ENCODE measurements at regions not wholly inside any gene's neighbourhood (a gene's known extent, or its start where the extent isn't known, plus 50 kb on each side); places are given as distances from the start of the nearest gene placed in this dataset.
"Not testable (repeated sequence)": the region's sequence is repeated elsewhere in the genome, so short reads cannot be mapped to it uniquely, and the experiment has no call there.

DNA sequence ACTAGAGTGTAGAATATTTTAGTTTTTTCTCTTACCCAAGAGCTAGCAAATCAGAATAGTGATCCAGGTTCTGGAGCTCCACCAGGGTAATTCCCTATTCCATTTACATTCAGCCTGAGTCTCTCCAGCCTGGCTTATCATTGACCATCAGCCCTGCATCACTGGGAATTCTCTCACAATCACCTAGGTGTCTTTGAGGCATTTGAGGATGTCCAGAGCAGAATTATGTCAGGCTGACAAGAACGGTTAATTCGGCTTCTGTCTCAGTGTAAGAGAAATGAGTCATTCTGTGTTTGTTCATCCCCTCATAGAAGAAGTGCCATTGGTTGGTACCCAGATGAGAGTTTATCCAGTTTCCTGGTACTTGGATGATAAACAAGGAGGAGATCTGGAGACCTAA, 180.5 kb downstream of the ZNF737 start:
- DNase-seq: no peak

DNA sequence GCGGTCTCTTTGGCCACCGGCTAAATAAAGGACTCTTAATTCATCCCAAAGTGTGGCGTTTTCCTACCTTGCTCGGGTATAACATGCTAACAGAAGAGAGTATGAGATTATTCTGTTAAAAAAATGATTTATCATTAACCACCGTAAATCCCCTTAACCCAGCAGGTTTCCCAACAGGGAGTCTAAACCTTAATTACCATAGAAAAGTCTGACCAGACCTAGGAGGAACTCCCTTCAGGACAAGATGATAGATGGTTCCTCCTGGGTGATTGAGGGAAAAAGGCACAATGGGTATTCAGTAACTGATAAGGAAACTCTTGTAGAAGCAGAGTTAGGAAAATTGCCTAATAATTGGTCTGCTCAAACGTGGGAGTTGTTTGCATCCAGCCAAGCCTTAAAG, 193.7 kb downstream of the ZNF737 start:
- peak; percentile 2 for DNase-seq

DNA sequence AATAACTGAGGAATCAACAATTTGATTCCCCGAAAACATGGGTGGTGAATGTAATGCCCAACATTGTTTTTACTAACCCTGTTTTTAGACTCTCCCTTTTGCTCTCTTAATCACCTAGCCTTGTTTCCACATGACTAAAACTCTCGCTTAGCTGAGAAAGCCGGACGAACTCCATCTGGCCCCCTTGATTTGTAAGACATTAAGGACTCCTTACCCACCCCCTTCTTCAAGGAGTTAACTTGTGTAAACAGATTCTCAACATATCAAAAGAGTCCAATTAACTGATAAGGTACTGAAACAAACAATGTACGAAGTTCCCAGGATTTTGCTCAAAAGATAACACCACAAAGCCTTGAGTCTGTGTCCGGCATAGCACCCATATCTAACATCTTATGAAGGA, 194.3 kb downstream of the ZNF737 start:
- not testable (repeated sequence) for DNase-seq

DNA sequence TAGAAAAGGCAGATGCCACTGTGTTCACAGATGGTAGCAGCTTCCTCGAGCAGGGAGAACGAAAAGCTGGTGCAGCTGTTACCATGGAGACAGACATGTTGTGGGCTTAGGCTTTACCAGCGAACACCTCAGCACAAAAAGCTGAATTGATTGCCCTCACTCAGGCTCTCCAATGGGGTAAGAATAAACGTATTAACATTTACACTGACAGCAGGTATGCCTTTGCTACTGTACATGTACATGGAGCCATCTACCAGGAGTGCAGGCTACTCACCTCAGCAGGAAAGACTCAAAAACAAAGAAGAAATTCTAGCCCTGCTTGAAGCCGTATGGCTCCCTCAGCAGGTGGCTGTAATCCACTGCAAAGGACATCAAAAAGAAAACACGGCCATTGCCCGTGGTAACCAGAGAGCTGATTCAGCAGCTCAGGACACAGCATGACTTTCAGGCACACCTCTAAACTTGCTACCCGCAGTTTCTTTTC, 197.7 kb downstream of the ZNF737 start:
- no peak for DNase-seq

DNA sequence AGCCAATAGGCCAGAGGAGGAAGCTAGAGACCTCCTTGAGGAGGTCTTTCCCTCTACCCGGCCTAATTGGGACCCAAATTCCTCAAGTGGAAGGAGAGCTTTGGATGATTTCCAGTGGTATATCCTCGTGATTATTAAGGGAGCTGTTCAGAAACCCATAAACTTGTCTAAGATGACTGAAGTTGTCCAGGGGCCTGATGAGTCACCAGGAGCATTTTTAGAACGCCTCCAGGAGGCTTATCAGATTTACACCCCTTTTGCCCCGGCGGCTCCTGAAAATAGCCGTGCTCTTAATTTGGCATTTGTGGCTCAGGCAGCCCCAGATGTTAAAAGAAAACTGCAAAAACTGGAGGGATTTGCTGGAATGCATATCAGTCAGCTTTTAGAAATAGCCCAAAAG, 198.1 kb downstream of the ZNF486 start:
- DNase-seq: no peak

DNA sequence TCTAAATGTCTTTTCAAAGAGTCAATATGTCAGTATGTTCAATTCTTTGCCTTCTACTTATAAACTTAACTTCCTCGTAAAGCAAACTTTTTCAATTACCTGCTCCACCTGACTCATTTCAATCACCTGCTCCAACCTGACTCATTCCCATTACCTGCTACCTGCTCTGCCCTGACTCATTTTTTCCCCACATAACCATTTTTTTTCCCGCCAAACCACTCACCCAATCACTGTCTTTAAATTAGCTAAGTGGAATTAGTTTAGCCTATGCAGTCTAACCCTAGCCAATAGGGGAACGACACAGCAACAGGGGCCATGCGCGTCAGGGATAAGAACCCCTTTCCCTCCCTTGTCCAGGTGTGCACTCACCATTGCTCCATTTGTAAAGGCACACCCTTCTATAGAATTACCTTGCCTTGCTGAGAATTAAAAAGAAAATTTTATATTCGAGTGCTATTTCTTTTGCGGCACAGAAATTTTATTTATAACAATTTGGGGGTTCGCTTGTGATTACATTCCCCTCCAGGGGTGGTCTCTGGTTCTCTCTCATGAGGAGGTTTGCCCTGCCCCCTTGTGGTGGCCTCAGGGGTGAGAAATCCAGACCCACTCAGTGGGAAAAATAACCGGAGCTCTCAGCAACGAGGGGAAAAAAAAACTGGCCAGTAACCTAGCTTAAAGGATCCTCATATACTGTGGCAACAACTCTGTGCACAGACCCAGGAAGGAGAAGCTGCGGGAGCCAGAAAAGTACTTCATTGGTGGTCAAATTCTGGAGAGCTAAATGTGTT, 193.1 kb downstream of the ZNF486 start:
- DNase-seq: no peak

DNA sequence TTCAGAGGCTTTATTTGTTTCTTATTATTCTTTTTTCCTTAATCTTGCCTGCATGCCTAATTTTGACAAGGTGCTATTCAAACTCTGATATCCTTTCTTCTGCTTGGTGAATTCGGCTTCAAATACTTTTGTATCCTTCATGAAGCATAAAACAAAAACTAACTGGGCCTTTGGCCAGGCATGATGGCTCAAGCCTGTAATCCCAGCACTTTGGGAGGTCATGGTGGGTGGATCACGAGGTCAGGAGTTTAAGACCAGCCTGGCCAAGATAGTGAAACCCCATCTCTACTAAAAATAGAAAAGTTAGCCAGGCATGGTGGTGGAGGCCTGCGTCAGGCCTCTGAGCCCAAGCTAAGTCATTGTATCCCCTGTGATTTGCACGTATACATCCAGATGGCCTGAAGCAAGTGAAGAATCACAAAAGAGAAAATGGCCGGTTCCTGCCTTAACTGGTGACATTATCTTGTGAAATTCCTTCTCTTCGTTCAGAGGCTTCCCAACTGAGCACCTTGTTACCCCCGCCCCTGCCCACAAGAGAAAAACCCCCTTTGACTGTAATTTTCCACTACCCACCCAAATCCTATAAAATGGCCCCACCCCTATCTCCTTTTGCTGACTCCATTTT, 191.9 kb downstream of the ZNF486 start:
- not testable (repeated sequence) for DNase-seq

DNA sequence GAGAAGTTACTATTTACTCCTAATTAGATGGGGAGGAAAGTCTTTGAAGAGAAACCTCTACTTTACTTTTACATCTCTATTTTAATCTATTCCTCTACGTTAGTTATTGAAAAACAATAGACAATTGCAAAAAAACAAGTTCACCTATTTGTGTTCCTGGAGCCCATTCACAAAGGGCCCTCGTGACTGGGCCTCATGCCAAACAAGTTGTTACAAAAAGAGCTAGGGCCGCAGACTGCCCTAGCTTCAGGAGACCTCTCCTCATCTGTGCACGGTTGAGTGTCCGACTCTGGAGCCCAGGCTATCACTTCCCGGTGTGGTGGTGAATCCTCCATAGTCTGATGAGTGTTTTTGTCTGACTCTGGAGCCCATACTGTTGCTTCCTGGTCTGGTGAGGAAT, 190.9 kb downstream of the ZNF486 start:
- DNase-seq: no peak

GRCh38 chr19:20351244-20351643, 184.2 kb downstream of the ZNF486 start:
- no peak for DNase-seq

DNA sequence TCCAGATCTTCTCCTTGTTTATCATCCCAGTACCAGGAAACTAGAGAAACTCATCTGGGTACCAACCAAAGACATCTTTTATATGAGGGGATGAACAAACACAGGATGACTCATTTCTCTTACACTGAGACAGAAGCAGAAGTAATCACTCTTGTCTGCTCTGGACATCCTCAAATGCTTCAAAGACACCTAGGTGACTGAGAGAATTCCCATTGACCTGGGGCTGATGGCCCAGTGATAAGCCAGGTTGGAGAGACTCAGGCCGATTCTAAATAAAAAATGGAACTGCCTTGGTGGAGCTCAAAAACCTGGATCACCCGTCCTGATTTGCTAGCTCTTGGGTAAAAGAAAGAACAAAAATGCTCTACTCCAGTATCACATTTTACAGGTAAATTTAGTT, 182.2 kb downstream of the ZNF486 start:
- DNase-seq: no peak

- no peak for DNase-seq
Observed at GRCh38 chr19:20339444-20339843, 172.4 kb downstream of the ZNF486 start.

GRCh38 chr19:20334760-20335159, 167.7 kb downstream of the ZNF486 start:
- DNase-seq: no peak

DNA sequence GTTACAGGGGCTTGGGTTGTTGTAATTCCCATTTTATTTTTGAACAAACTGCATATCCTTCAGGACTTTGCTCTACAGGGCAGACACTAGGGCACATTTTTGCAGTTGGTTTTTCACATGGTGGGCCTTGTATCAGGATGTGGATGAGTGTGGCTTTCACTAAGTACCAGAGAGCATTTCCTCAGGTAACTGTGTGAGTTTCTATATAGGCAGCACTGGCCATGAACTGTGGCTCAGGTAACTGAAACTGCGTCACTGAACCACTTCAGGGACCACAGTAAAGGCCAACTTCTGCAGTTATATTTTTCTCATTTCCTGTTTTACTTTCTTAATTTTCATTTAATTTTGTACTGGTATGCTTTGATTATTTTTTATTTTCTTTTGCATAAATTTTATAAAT, 166.5 kb downstream of the ZNF486 start:
- DNase-seq: no peak

DNA sequence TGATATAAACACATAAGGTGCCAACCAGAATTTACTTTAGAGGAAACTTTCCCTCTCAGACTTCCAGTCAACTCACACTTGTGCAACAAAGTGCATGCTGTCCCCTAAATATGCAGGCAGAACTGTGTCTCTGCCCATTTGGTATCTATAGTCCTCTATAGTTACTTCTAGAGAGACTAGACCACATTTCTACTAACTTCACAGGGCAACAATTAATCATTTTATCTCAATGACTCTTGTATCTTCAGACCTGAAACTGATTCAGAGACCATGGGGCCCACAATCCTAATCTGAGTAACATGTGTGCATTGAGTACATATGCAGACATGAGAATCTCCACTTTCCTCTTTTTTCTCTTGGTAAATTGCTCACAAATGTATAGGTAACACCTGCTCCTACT, 158.1 kb downstream of the ZNF486 start:
- DNase-seq: no peak

GRCh38 chr19:20321139-20321763, 154.2 kb downstream of the ZNF486 start:
- DNase-seq: no peak

DNA sequence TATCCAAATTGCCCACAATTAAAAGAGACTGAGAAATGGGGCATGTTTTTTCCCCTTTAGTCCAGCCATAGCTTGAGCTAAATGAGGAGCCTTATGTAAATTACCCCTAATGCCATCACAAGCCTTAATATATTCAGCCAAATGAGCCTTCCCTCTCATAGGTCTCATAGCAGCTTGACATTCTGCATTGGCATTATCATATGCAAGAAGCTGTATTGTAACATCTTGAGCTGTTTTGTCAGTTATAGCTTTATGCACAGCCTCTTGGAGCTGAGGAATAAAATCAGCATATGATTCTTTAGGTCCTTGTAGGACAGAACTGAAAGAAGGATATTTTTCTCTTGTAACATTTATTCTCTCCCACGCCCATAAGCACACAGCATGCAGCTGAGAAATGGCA, 153.2 kb downstream of the ZNF486 start:
- no peak for DNase-seq

DNA sequence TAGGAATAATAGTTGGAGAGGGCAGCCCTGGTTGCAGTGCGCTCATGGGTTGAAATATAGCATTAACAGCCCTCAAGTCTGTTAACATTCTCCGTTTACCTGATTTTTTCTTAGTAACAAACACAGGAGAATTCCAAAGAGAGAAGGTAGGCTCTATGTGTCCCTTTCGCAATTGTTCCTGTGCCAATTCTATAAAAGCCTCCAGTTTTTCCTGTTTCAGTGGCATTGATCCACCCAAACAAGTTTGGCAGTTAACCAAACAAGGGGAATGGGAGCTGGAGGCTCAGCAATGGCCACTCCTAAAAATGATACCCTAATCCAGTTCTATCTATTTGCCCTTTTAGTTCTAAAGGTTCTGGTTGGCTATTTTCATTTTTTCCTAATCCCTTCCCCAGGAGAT, 151.6 kb downstream of the ZNF486 start:
- DNase-seq: no peak

DNA sequence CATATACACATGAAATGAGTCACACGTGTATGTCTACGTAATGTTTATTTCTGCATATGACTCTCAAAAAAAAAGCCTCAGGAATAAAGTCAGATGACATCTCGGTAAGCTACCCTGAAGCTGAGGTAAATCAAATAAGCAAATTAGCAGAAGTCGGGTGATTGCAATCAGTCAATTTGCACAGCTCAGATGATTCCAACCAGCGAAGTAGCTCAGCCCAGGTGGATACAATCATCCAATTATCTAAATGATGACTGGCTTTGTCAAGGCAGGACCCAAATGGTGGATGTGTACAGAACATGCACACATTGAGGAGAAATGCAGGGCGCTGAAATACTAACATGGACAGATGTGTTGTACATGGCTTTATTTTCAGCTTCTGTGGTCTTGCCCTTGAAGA, 148.5 kb downstream of the ZNF486 start:
- DNase-seq: no peak

GRCh38 chr19:20313894-20314293, 146.9 kb downstream of the ZNF486 start:
- DNase-seq: no peak

- DNase-seq: no peak
Observed at GRCh38 chr19:20307127-20307526, 140.1 kb downstream of the ZNF486 start.

DNA sequence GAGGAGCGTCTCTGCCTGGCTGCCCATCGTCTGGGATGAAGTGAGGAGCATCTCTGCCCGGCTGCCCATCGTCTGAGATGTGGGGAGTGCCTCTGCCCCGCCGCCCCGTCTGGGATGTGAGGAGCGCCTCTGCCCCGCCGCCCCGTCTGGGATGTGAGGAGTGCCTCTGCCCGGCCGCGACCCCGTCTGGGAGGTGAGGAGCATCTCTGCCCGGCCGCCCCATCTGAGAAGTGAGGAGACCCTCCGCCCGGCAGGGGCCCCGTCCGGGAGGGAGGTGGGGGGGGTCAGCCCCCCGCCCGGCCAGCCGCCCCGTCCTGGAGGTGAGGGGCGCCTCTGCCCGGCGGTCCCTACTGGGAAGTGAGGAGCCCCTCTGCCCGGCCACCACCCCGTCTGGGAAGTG, 129.3 kb downstream of the ZNF486 start:
- DNase-seq: not testable (repeated sequence)

- no peak for DNase-seq
Observed at GRCh38 chr19:20294181-20294580, 127.2 kb downstream of the ZNF486 start.

DNA sequence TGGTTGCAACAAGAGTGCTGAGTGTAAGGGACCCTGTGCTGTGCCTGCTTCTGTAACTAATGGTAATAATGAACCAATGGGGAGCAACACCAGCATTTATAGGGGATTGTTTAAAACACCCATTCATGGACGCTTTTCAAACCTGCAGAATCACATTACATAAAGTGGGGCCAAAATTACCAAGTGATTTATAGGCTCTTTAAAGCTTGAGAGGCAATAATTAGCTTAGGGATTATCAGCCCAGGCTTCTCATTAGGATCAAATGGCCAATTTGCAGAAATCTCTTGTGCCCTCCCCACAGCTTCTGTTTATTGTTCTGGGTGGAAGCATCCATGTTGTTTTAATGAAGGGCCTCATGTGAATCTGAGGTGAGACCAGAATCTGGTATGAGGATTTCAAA, 125.5 kb downstream of the ZNF486 start:
- DNase-seq: not testable (repeated sequence)

DNA sequence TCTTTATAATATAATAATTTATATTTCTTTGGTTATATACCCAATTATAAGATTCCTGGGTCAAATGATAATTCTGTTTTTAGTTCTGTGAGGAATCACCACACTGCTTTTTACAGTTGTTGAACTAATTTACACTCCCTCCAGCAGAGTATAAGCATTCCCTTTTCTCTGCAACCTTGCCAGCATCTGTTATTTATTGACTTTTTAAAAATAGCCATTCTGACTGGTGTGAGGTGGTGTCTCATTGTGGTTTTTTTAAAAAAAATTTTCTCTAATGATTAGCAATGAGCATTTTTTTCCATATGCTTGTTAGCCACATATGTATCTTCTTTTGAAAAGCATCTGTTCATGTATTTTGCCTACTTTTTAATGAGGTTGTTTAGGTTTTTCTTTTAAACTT, 122.2 kb downstream of the ZNF486 start:
- DNase-seq: no peak

Data from GF-D8 (cell line).